ENCODE measurements at regions not wholly inside any gene's neighbourhood (a gene's known extent, or its start where the extent isn't known, plus 50 kb on each side); places are given as distances from the start of the nearest gene placed in this dataset.

DNA sequence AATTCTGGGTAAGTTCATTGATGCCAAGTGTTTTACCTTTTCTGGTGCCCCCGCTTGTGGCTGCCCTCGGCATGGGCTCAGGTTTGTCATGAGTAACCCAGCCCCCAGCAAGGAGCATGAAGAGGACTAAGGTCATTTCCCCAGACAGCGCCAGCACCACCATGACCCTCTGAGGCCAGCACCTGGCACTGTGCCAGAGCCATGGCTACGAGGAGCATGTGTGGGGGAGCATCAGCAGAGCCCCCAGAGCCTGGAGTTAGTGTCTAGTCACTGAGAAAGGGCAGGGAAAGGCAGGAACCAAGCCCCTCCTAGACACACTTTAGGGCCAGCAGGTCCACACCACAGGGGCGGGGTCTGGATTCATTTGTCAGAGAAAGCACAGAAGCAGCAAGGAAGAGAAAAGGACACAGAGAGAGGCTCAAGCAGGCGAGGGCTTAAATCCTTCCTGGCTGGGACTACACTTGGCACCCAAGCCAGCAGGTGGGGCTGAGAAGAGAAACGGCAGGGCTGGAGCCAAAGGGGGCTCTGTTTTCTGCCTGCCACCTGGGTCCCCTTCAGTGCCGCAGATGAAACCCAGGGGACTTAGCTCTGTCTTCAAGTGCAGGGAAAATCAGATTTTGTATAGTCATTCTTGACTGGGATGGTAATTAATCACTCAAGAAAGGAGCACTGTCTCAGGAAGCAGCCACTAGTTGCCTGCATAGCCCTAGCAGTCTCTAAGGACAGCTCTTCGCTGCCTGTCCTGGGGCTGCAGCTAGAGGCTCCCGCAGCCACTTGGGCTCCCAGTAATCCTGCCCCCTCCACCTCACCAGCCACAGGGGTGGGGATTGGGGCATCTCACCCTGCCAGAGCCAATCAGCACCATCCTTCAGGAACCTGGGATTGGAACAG lies 79.6 kb upstream of the ZC3H12A start:
- DNase-seq: no peak
- Histone ChIP-seq H3K36me3 (no peaks in the 10 kb centered on the region), H3K27ac (no peak overlapping the region), H3K9me3 (no peaks in the 10 kb centered on the region), H3K27me3 (peaks cover 7 to 68% (median 32%) of the 10 kb centered on the region in 3 donors), H3K4me1 (no peaks in the 10 kb centered on the region), H3K4me3 (no peak overlapping the region)
- no peak for TF ChIP-seq CTCF (IDR thresholded peaks at IDR 0.05)
- TF ChIP-seq EP300 (IDR thresholded peaks at IDR 0.05): no peak
- WGBS, 2 donors: 32 to 38% methylated on average over 10 of the region's 10 CpGs
- intact Hi-C loops (cut with DNase I): no loop called here

- Histone ChIP-seq H3K4me1 (no peaks in the 10 kb centered on the region), H3K9me3 (no peaks in the 10 kb centered on the region), H3K27ac (no peak overlapping the region), H3K36me3 (no peaks in the 10 kb centered on the region), H3K27me3 (peaks cover 7 to 55% (median 18%) of the 10 kb centered on the region in 3 donors), H3K4me3 (no peak overlapping the region)
- no peak for TF ChIP-seq EP300 (IDR thresholded peaks at IDR 0.05)
- TF ChIP-seq POLR2A (IDR thresholded peaks at IDR 0.05): no peak
- no peak for TF ChIP-seq POLR2AphosphoS5 (IDR thresholded peaks at IDR 0.05)
- TF ChIP-seq CTCF (IDR thresholded peaks at IDR 0.05): no peak
- intact Hi-C loops (cut with DNase I): no loop called here
- no peak for DNase-seq
- 91 to 94% methylated on average over 8 of the region's 8 CpGs for WGBS, 2 donors
Measured at GRCh38 chr1:37398096-37398495, 76.3 kb upstream of the ZC3H12A start.

- WGBS, 2 donors: 59 to 77% methylated on average over 6 of the region's 6 CpGs
- TF ChIP-seq POLR2A (IDR thresholded peaks at IDR 0.05): no peak
- TF ChIP-seq CTCF (IDR thresholded peaks at IDR 0.05): no peak
- TF ChIP-seq POLR2AphosphoS5 (IDR thresholded peaks at IDR 0.05): no peak
- TF ChIP-seq EP300 (IDR thresholded peaks at IDR 0.05): no peak
- DNase-seq: no peak
- Histone ChIP-seq H3K9me3 (no peaks in the 10 kb centered on the region), H3K27ac (no peak overlapping the region), H3K36me3 (no peaks in the 10 kb centered on the region), H3K4me1 (no peaks in the 10 kb centered on the region), H3K4me3 (no peak overlapping the region), H3K27me3 (peaks cover 4 to 44% (median 16%) of the 10 kb centered on the region in 3 donors)
- intact Hi-C loops (cut with DNase I): no loop called here
Measured at GRCh38 chr1:37399205-37399604, 75.2 kb upstream of the ZC3H12A start.

- intact Hi-C loops (cut with DNase I): no loop called here
- Histone ChIP-seq H3K27ac (no peak overlapping the region), H3K36me3 (no peaks in the 10 kb centered on the region), H3K27me3 (peaks cover 4 to 37% (median 10%) of the 10 kb centered on the region in 3 donors), H3K9me3 (no peaks in the 10 kb centered on the region), H3K4me3 (no peak overlapping the region), H3K4me1 (no peaks in the 10 kb centered on the region)
- DNase-seq: no peak
- TF ChIP-seq EP300 (IDR thresholded peaks at IDR 0.05) (no peak), POLR2A (IDR thresholded peaks at IDR 0.05) (no peak)
- 27 to 58% methylated on average over 3 of the region's 3 CpGs for WGBS, 2 donors
Measured at GRCh38 chr1:37399830-37400464, 74.4 kb upstream of the ZC3H12A start.

DNA sequence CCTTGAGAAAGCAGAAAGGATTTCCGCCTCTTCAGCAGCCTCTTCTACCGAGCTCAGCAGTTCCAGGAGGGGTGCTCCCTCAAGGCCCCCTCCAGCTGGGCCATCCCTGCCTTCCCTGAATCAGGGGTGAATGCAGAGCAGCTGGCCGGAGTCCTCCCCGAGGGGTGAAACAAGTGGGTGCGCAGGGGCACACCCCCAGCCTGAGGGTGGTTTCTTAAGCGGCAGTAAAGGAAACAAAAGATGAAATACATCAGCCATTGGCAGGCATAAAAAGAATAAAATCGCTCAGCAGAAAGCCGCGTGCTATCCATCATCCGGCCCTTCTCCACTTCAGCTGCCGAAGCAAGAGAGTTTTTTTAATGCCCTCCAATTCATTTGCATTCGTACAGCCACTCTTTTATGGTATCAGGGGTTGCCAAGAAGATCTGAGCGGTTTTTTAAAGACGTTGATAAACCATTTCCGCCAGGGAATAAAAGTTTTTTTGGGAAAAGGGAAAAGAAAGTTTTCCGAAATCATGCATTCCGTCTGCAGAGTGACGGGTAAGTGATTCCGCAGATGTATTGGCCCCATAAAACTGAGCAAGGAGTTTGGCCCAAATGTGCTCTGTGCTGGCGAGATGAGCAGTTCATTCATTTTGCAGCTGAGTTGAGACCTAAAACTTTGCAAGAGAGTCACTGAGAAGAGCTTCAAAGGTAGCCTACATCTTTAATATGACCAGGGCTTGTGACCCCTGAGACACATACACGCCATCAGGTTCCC lies 73.7 kb upstream of the ZC3H12A start:
- no peaks in the 10 kb centered on the region for H3K36me3 ChIP-seq
- no peaks in the 10 kb centered on the region for H3K9me3 ChIP-seq
- WGBS, 2 donors: 74 to 75% methylated on average over 21 of the region's 21 CpGs
- H3K27ac ChIP-seq: no peak overlapping the region
- H3K4me3 ChIP-seq: no peak overlapping the region
- H3K4me1 ChIP-seq: no peaks in the 10 kb centered on the region
- TF ChIP-seq CTCF (IDR thresholded peaks at IDR 0.05) (no peak), POLR2AphosphoS5 (IDR thresholded peaks at IDR 0.05) (no peak), EP300 (IDR thresholded peaks at IDR 0.05) (no peak), POLR2A (IDR thresholded peaks at IDR 0.05) (no peak)
- no peak for DNase-seq
- peaks cover 0 to 30% (median 3%) of the 10 kb centered on the region in 3 donors for H3K27me3 ChIP-seq
- intact Hi-C loops (cut with DNase I): no loop called here

Data from sigmoid colon (tissue), 6 donors.